ENCODE measurements at regions not wholly inside any gene's neighbourhood (a gene's known extent, or its start where the extent isn't known, plus 50 kb on each side); places are given as distances from the start of the nearest gene placed in this dataset.

DNA sequence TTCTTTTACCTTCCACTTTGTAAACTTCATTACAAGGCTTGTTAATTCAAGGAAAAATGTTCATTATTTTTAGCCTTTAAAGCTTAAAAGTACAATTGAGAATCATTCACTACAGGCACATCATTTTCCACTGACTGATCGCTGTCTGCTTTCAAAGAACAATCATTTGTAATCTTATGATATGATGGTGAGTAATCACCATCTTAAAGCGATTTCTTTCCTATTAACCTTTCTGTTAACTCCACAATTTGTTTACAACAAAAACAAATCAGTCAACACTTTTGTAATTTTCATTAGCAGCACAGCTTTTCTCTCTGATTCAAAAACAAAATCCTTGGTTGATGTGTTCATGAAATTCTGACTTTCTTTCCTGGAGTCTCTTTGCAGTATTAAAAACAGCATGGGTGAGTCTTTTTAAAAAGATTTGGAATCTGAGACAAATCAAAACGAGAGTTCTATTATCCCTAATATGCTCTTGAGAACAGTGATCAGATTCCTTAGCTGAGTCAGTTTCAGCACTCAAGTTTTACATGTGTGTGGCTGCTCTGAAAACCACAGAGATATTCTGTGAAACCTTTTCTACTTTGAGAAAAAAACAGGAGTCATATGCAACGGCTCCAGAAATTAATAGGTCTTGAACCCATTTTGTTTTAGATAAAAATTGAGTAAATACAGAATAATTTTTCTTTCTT is 145.8 kb upstream of the TMPRSS15 start:
- TF ChIP-seq, protein P1, sequence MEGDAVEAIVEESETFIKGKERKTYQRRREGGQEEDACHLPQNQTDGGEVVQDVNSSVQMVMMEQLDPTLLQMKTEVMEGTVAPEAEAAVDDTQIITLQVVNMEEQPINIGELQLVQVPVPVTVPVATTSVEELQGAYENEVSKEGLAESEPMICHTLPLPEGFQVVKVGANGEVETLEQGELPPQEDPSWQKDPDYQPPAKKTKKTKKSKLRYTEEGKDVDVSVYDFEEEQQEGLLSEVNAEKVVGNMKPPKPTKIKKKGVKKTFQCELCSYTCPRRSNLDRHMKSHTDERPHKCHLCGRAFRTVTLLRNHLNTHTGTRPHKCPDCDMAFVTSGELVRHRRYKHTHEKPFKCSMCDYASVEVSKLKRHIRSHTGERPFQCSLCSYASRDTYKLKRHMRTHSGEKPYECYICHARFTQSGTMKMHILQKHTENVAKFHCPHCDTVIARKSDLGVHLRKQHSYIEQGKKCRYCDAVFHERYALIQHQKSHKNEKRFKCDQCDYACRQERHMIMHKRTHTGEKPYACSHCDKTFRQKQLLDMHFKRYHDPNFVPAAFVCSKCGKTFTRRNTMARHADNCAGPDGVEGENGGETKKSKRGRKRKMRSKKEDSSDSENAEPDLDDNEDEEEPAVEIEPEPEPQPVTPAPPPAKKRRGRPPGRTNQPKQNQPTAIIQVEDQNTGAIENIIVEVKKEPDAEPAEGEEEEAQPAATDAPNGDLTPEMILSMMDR (conservative IDR thresholded peaks at IDR 0.05; ENCODE audit: low read length), result no peak
- no peak for TF ChIP-seq EZH2phosphoT487 (IDR thresholded peaks at IDR 0.05; ENCODE audit: borderline replicate concordance, low read depth, low read length)

Data from OCI-LY7 (cell line).